H1 (cell line): ENCODE measurements at regions not wholly inside any gene's neighbourhood (a gene's known extent, or its start where the extent isn't known, plus 50 kb on each side); places are given as distances from the start of the nearest gene placed in this dataset.
A peak's percentile ranks its signal among the peaks of the same experiment; 100 is the strongest.

ENCODE experiments used
- CTCF ChIA-PET: fragments of 300-600 bp; sonication (Branson Sonifier 250); formaldehyde crosslinking; loops from one replicate; lab custom pipeline; 2021; ENCODE audit not compliant: partially characterized antibody; lab: Charles Lee
- POLR2A ChIA-PET: fragments of 300-600 bp; sonication (Branson Sonifier 250); formaldehyde crosslinking; loops from one replicate; lab custom pipeline; 2021; ENCODE audit warnings: inconsistent platforms; ENCODE audit not compliant: partially characterized antibody; lab: Charles Lee
- DNase-seq, 2 experiments: peaks; one replicate each; pipeline versions ENCODE4 v3.0.0 to v3.0.0-alpha.2; 2010 to 2022; ENCODE audit warnings: low spot score in 2 of 2, low read depth in 1 of 2, mixed read lengths in 1 of 2
- FAIRE-seq: peaks from 2 replicates; lab custom pipeline; 2011; peaks lifted over from hg19 to GRCh38; lab: Jason Lieb, UNC
- H2AFZ ChIP-seq: 2 replicates; pipeline ENCODE4 v1.8.1; 2012; ENCODE audit warnings: low read length, inconsistent platforms
- H2AK5ac ChIP-seq: 2 replicates; pipeline ENCODE4 v1.6.1; 2013; ENCODE audit warnings: low read depth, low read length
- H2BK120ac ChIP-seq: replicated peaks from 2 replicates; pipeline ENCODE3; 2013; ENCODE audit warnings: low read depth, low read length, inconsistent platforms
- H2BK12ac ChIP-seq: 2 replicates; pipeline ENCODE4 v1.6.1; 2013; ENCODE audit warnings: low read depth, low read length
- H2BK15ac ChIP-seq: 2 replicates; pipeline ENCODE4 v1.6.1; 2013; ENCODE audit warnings: low read length
- H2BK20ac ChIP-seq: 2 replicates; pipeline ENCODE4 v1.6.1; 2013; ENCODE audit warnings: low read length
- H2BK5ac ChIP-seq: 2 replicates; pipeline ENCODE4 v1.6.1; 2013; ENCODE audit warnings: low read depth, low read length
- H3K14ac ChIP-seq: 2 replicates; pipeline ENCODE4 v1.6.1; 2013; ENCODE audit warnings: inconsistent platforms; ENCODE audit not compliant: insufficient read length
- H3K18ac ChIP-seq: 2 replicates; pipeline ENCODE4 v1.6.1; 2013; ENCODE audit warnings: low read length; ENCODE audit errors: extremely low read depth
- H3K23ac ChIP-seq: 2 replicates; pipeline ENCODE4 v1.6.1; 2013; ENCODE audit warnings: inconsistent platforms; ENCODE audit not compliant: insufficient read length
- H3K23me2 ChIP-seq: 2 replicates; pipeline ENCODE4 v1.6.1; 2013; ENCODE audit warnings: low read depth, low read length
- H3K27ac ChIP-seq: 2 replicates; pipeline ENCODE4 v1.6.1; 2011; ENCODE audit warnings: low read depth, low read length, inconsistent platforms
- H3K27me3 ChIP-seq, 4 experiments: replicated peaks in 1 of 4; 1 replicate in 1 of 4; 2 replicates in 3 of 4; pipeline versions ENCODE4 v1.6.1 to v1.8.1; 2011 to 2013; ENCODE audit warnings: low read length in 3 of 4, mild to moderate bottlenecking in 3 of 4, inconsistent platforms in 2 of 4, mixed read lengths in 2 of 4, moderate library complexity in 1 of 4; ENCODE audit not compliant: control insufficient read depth in 3 of 4, insufficient read depth in 3 of 4; ENCODE audit errors: extremely low read depth in 1 of 4
- H3K36me3 ChIP-seq, 4 experiments: 2 replicates each; pipeline versions ENCODE4 v1.6.1 to v1.8.1; 2011 to 2013; ENCODE audit warnings: mild to moderate bottlenecking in 4 of 4, low read length in 3 of 4, moderate library complexity in 2 of 4, control low read depth in 1 of 4, inconsistent platforms in 1 of 4; ENCODE audit not compliant: insufficient read depth in 4 of 4, control insufficient read depth in 2 of 4
- H3K4ac ChIP-seq: replicated peaks from 2 replicates; pipeline ENCODE3; 2013; ENCODE audit warnings: low read length, low read depth, mixed read lengths, inconsistent platforms; ENCODE audit not compliant: insufficient read length
- H3K4me1 ChIP-seq, 4 experiments: replicated peaks in 1 of 4; 1 replicate in 1 of 4; 2 replicates in 3 of 4; pipeline versions ENCODE4 v1.6.1 to v1.8.1; 2011 to 2013; ENCODE audit warnings: low read length in 3 of 4, inconsistent platforms in 2 of 4, mixed read lengths in 1 of 4; ENCODE audit not compliant: insufficient read depth in 4 of 4, control insufficient read depth in 3 of 4
- H3K4me2 ChIP-seq, 2 experiments: 2 replicates each; pipeline versions ENCODE4 v1.6.1 to v1.8.1; 2011 to 2013; ENCODE audit warnings: low read depth in 2 of 2, low read length in 2 of 2, control low read depth in 1 of 2, inconsistent platforms in 1 of 2, mild to moderate bottlenecking in 1 of 2; ENCODE audit not compliant: insufficient read depth in 1 of 2
- H3K4me3 ChIP-seq, 4 experiments: fragments of 200-600, 300-600 bp in 1 of 4; sonication (generic), shearing (Covaris generic), sonication (Bioruptor Twin) in 1 of 4; 2 replicates each; pipeline versions ENCODE4 v1.5.1 to v1.8.1; 2011 to 2016; ENCODE audit warnings: low read length in 4 of 4, low read depth in 3 of 4, control low read depth in 2 of 4, inconsistent platforms in 2 of 4, mild to moderate bottlenecking in 2 of 4, mixed read lengths in 1 of 4, moderate library complexity in 1 of 4; ENCODE audit not compliant: insufficient read depth in 2 of 4; ENCODE audit errors: extremely low read depth in 1 of 4
- H3K56ac ChIP-seq: replicated peaks from 2 replicates; pipeline ENCODE3; 2013; ENCODE audit warnings: low read depth, mild to moderate bottlenecking, mixed read lengths, low read length, inconsistent platforms; ENCODE audit not compliant: insufficient read length
- H3K79me1 ChIP-seq: 2 replicates; pipeline ENCODE4 v1.6.1; 2013; ENCODE audit warnings: low read depth, low read length, control low read depth
- H3K79me2 ChIP-seq, 2 experiments: 2 replicates each; pipeline versions ENCODE4 v1.6.1 to v1.8.1; 2012 to 2013; ENCODE audit warnings: low read length in 2 of 2, mild to moderate bottlenecking in 2 of 2, inconsistent platforms in 1 of 2; ENCODE audit not compliant: insufficient read depth in 2 of 2, control insufficient read depth in 1 of 2
- H3K9ac ChIP-seq, 4 experiments: replicated peaks in 1 of 4; 1 replicate in 1 of 4; 2 replicates in 3 of 4; pipeline versions ENCODE4 v1.6.1 to v1.8.1; 2011 to 2013; ENCODE audit warnings: low read depth in 3 of 4, low read length in 3 of 4, control low read depth in 2 of 4, mild to moderate bottlenecking in 2 of 4, moderate library complexity in 2 of 4, inconsistent platforms in 1 of 4; ENCODE audit errors: extremely low read depth in 1 of 4
- H3K9me3 ChIP-seq, 2 experiments: 2 replicates each; pipeline versions ENCODE4 v1.6.1 to v1.8.1; 2012 to 2013; ENCODE audit warnings: mild to moderate bottlenecking in 2 of 2, moderate library complexity in 2 of 2, control low read depth in 1 of 2, inconsistent platforms in 1 of 2, low read depth in 1 of 2, low read length in 1 of 2, mixed read lengths in 1 of 2; ENCODE audit not compliant: insufficient read depth in 2 of 2
- H4K20me1 ChIP-seq, 2 experiments: replicated peaks in 1 of 2; 2 replicates each; pipeline versions ENCODE3 to v1.8.1; 2011 to 2013; ENCODE audit warnings: inconsistent platforms in 2 of 2, low read length in 2 of 2, mild to moderate bottlenecking in 1 of 2; ENCODE audit not compliant: insufficient read depth in 2 of 2, control insufficient read depth in 1 of 2
- H4K5ac ChIP-seq: 2 replicates; pipeline ENCODE4 v1.6.1; 2013; ENCODE audit warnings: low read length, low read depth, mixed read lengths, inconsistent platforms; ENCODE audit not compliant: insufficient read length
- H4K8ac ChIP-seq: 2 replicates; pipeline ENCODE4 v1.8.0; 2013; ENCODE audit warnings: mild to moderate bottlenecking, moderate library complexity, low read length, inconsistent platforms; ENCODE audit not compliant: insufficient read depth; ENCODE audit errors: extremely low read depth
- H4K91ac ChIP-seq: replicated peaks from 2 replicates; pipeline ENCODE3; 2013; ENCODE audit warnings: low read length, mixed read lengths, inconsistent platforms; ENCODE audit not compliant: insufficient read length
- CREB1 ChIP-seq: IDR thresholded peaks from 2 replicates; pipeline ENCODE4 v1.6.1; 2012; ENCODE audit warnings: inconsistent platforms
- POLR2A ChIP-seq, 2 experiments: IDR thresholded peaks; 1 replicate in 1 of 2; 2 replicates in 1 of 2; pipeline ENCODE4 v1.6.1; 2011; ENCODE audit warnings: low read depth in 2 of 2, low read length in 2 of 2, mild to moderate bottlenecking in 2 of 2; ENCODE audit errors: control extremely low read depth in 1 of 2
- TBP ChIP-seq: IDR thresholded peaks from 2 replicates; pipeline ENCODE4 v1.6.1; 2011; ENCODE audit warnings: low read depth, low read length, improper control_type of control experiment
- TCF12 ChIP-seq: IDR thresholded peaks from 2 replicates; pipeline ENCODE4 v1.6.1; 2011; ENCODE audit warnings: low read depth, mild to moderate bottlenecking, low read length
- WGBS, 2 experiments: shearing (Covaris generic) in 1 of 2; methylation state at CpG; one replicate each; pipeline versions ENCODE4 v1.1.6 to v1.1.7; 2013 to 2015; ENCODE audit warnings: low lambda C conversion rate in 2 of 2, mixed read lengths in 2 of 2, inconsistent platforms in 1 of 2, low coverage in 1 of 2, missing lambda C conversion rate in 1 of 2; ENCODE audit not compliant: insufficient replicate concordance in 2 of 2, insufficient coverage in 1 of 2, insufficient read length in 1 of 2; ENCODE audit errors: extremely low coverage in 1 of 2, missing lambda C conversion rate in 1 of 2; 5-methylcytosine and 5-hydroxymethylcytosine counted together

DNA sequence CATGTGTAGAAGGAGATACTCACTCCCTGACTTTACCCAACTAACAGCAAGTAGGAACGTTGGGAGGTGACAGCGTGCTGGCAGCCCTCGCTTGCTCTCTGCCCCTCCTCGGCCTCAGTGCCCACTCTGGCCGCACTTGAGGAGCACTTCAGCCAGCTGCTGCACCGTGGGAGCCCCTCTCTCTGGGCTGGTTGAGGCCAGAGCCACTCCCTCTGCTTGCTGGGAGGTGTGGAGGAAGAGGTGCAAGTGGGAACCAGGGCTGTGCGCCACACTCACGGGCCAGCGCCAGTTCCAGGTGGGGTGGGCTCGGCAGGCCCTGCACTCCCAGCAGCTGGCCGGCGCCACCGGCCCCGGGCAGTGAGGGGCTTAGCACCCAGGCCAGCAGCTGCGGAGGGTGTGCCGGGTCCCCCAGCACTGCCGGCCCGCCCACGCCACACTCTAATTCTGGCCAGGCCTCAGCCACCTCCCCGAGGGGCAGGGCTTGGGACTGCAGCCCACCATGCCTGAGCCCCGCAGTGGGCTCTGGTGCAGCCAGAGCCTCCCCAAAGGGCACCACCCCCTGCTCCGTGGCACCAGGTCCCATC lies 68.4 kb upstream of the FRMD4B start:
- H4K5ac ChIP-seq: no peak overlapping the region
- CTCF ChIA-PET: interaction anchor here (0.6 to 1.6 kb wide), 5 partner anchors 15 to 293 kb away, joined by 3 to 4 read pairs (median 3); no protein-coding TSS in a partner anchor
- no peaks in the 10 kb centered on the region for H4K20me1 ChIP-seq
- H4K8ac ChIP-seq: peak overlapping the region; percentile 53; the same call in 1 of the 2 replicates
- peaks cover 2% of the 10 kb centered on the region; the same call in 1 of the 2 replicates for H3K23me2 ChIP-seq
- H3K14ac ChIP-seq: no peak overlapping the region
- H2BK120ac ChIP-seq: no peak overlapping the region
- DNase-seq (no peak), FAIRE-seq (no peak)
- POLR2A ChIA-PET: no interaction called here
- H3K4me1 ChIP-seq: no peaks in the 10 kb centered on the region
- no peak overlapping the region for H3K4ac ChIP-seq
- H3K9ac ChIP-seq: no peak overlapping the region
- H2AFZ ChIP-seq: no peak overlapping the region
- H3K79me1 ChIP-seq: no peaks in the 10 kb centered on the region
- H3K79me2 ChIP-seq: no peaks in the 10 kb centered on the region
- no peak overlapping the region for H3K4me3 ChIP-seq
- H4K91ac ChIP-seq: no peak overlapping the region
- H3K18ac ChIP-seq: no peak overlapping the region
- no peak overlapping the region for H3K27ac ChIP-seq
- H2BK15ac ChIP-seq: no peak overlapping the region
- H3K36me3 ChIP-seq: no peaks in the 10 kb centered on the region
- H2AK5ac ChIP-seq: no peak overlapping the region
- no peak overlapping the region for H3K4me2 ChIP-seq
- WGBS, 2 experiments: 85% methylated on average over 16 of the region's 22 CpGs; no CpG with 5 or more reads in 1 of the 2 experiments
- no peak overlapping the region for H2BK12ac ChIP-seq
- no peaks in the 10 kb centered on the region for H3K27me3 ChIP-seq
- no peak overlapping the region for H2BK20ac ChIP-seq
- peaks cover 0 to 2% of the 10 kb centered on the region in 2 experiments; a peak in 2 of 4 replicates for H3K9me3 ChIP-seq
- no peak overlapping the region for H2BK5ac ChIP-seq
- no peak overlapping the region for H3K23ac ChIP-seq
- no peak overlapping the region for H3K56ac ChIP-seq
- no peak for TF ChIP-seq CREB1
- no peak for TF ChIP-seq TBP
- no peak for TF ChIP-seq TCF12
- TF ChIP-seq POLR2A (IDR thresholded peaks at IDR 0.05; ENCODE audit: control extremely low read depth in 1 of 2, low read depth in 2 of 2, low read length in 2 of 2): no peak
